ENCODE measurements at regions not wholly inside any gene's neighbourhood (a gene's known extent, or its start where the extent isn't known, plus 50 kb on each side); places are given as distances from the start of the nearest gene placed in this dataset.

- CTCF ChIA-PET, result interaction anchor here (1.2 to 1.4 kb wide), 2 partner anchors 141 to 160 kb away, joined by 3 to 4 read pairs; no protein-coding TSS in a partner anchor
- Histone ChIP-seq H3K27ac (ENCODE audit: low read depth, low read length) (no peak overlapping the region), H3K27me3 (ENCODE audit: control insufficient read depth, insufficient read depth, low read length) (peaks cover 3% of the 10 kb centered on the region), H3K4me3 (ENCODE audit: low read depth, low read length) (no peak overlapping the region), H3K9me3 (ENCODE audit: control insufficient read depth, insufficient read depth, low read length) (no peaks in the 10 kb centered on the region)
- TF ChIP-seq, protein P1, sequence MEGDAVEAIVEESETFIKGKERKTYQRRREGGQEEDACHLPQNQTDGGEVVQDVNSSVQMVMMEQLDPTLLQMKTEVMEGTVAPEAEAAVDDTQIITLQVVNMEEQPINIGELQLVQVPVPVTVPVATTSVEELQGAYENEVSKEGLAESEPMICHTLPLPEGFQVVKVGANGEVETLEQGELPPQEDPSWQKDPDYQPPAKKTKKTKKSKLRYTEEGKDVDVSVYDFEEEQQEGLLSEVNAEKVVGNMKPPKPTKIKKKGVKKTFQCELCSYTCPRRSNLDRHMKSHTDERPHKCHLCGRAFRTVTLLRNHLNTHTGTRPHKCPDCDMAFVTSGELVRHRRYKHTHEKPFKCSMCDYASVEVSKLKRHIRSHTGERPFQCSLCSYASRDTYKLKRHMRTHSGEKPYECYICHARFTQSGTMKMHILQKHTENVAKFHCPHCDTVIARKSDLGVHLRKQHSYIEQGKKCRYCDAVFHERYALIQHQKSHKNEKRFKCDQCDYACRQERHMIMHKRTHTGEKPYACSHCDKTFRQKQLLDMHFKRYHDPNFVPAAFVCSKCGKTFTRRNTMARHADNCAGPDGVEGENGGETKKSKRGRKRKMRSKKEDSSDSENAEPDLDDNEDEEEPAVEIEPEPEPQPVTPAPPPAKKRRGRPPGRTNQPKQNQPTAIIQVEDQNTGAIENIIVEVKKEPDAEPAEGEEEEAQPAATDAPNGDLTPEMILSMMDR (IDR thresholded peaks at IDR 0.05; ENCODE audit: low read depth, low read length), result no peak
- POLR2A ChIA-PET, result no interaction called here
- no peak for DNase-seq (ENCODE audit: low read depth, low spot score)
These were observed 94.6 kb upstream of the DHX40 start for GRCh38 chr17:59470624-59471297.

GRCh38 chr17:59476413-59476812 lies 89.0 kb upstream of the DHX40 start:
- CTCF ChIA-PET, result no interaction called here
- no peak for DNase-seq (ENCODE audit: low read depth, low spot score)
- POLR2A ChIA-PET, result no interaction called here
- Histone ChIP-seq H3K4me3 (ENCODE audit: low read depth, low read length) (no peak overlapping the region), H3K27me3 (ENCODE audit: control insufficient read depth, insufficient read depth, low read length) (no peaks in the 10 kb centered on the region), H3K27ac (ENCODE audit: low read depth, low read length) (no peak overlapping the region), H3K9me3 (ENCODE audit: control insufficient read depth, insufficient read depth, low read length) (no peaks in the 10 kb centered on the region)
- TF ChIP-seq, protein P1 (IDR thresholded peaks at IDR 0.05; ENCODE audit: low read depth, low read length), result no peak

DNA sequence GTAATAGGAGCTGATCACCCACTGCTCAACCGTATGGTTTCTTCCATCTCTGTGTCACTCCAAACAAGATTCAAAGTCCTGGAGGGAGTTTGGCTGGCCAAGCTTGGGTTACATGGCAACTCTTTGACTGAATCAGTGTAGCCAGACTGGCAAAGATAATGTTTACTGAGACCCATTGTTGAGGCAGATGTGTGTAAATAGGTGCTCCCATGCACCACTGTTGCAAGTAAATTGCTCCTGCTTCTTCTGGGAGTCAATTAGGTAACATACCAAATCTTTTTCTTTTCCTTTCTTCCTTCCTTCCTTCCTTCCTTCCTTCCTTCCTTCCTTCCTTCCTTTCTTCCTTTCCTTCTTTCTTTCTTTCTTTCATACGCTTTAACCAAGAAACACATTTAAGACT lies 86.3 kb upstream of the DHX40 start:
- CTCF ChIA-PET, result no interaction called here
- POLR2A ChIA-PET, result interaction anchor here (0.7 kb wide), 2 partner anchors 16 to 223 kb away, joined by 4 read pairs; no protein-coding TSS in a partner anchor
- no peak overlapping the region for H3K4me3 ChIP-seq (ENCODE audit: low read depth, low read length)

GRCh38 chr17:59483860-59484259 lies 81.5 kb upstream of the DHX40 start:
- POLR2A ChIA-PET, result no interaction called here
- DNase-seq (ENCODE audit: low read depth, low spot score), result no peak
- Histone ChIP-seq H3K27me3 (ENCODE audit: control insufficient read depth, insufficient read depth, low read length) (peaks cover 2% of the 10 kb centered on the region), H3K27ac (ENCODE audit: low read depth, low read length) (no peak overlapping the region), H3K9me3 (ENCODE audit: control insufficient read depth, insufficient read depth, low read length) (no peaks in the 10 kb centered on the region), H3K4me3 (ENCODE audit: low read depth, low read length) (no peak overlapping the region)
- TF ChIP-seq, protein P1 (IDR thresholded peaks at IDR 0.05; ENCODE audit: low read depth, low read length), result no peak
- CTCF ChIA-PET, result interaction anchor here (0.6 kb wide), 2 partner anchors 154 to 172 kb away, joined by 3 to 5 read pairs; no protein-coding TSS in a partner anchor

More for the DNA sequence above, 86.3 kb upstream of the DHX40 start:
- Histone ChIP-seq H3K27me3 (ENCODE audit: control insufficient read depth, insufficient read depth, low read length) (no peaks in the 10 kb centered on the region), H3K27ac (ENCODE audit: low read depth, low read length) (no peak overlapping the region), H3K9me3 (ENCODE audit: control insufficient read depth, insufficient read depth, low read length) (no peaks in the 10 kb centered on the region)
- no peak for DNase-seq (ENCODE audit: low read depth, low spot score)
- TF ChIP-seq, protein P1 (IDR thresholded peaks at IDR 0.05; ENCODE audit: low read depth, low read length), result no peak

DNA sequence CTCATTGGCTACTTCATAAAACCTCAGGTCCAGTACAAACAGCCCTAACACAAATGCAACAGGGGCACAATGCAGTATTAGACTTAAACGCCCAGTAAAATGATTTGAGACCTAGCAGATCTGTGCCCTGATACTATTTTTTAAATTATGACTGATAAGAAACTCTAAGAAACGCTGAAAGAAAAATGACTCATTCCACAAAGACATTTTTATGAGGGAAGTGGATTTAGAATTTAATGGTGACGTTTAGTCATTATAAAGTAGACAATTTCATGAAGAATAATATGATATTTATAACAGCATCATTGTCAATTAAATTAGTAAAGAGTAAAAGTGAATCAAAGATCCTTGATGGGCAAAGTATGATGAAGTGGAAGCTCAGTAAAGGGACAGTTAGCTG lies 80.4 kb upstream of the DHX40 start:
- Histone ChIP-seq H3K27me3 (ENCODE audit: control insufficient read depth, insufficient read depth, low read length) (peaks cover 3% of the 10 kb centered on the region), H3K27ac (ENCODE audit: low read depth, low read length) (no peak overlapping the region), H3K4me3 (ENCODE audit: low read depth, low read length) (no peak overlapping the region), H3K9me3 (ENCODE audit: control insufficient read depth, insufficient read depth, low read length) (no peaks in the 10 kb centered on the region)
- ChIA-PET CTCF (no interaction called here), POLR2A (no interaction called here)
- TF ChIP-seq, protein P1 (IDR thresholded peaks at IDR 0.05; ENCODE audit: low read depth, low read length), result no peak
- DNase-seq (ENCODE audit: low read depth, low spot score), result no peak
